Neural cell (in vitro differentiated cells): ENCODE measurements at regions not wholly inside any gene's neighbourhood (a gene's known extent, or its start where the extent isn't known, plus 50 kb on each side); places are given as distances from the start of the nearest gene placed in this dataset.

Experiments
- CTCF ChIP-seq: fragments of 450-650 bp; IDR thresholded peaks from 2 replicates; pipeline ENCODE4 v1.5.1; 2014; ENCODE audit warnings: antibody characterized with exemption, mild to moderate bottlenecking, moderate library complexity; ENCODE audit not compliant: poor library complexity, severe bottlenecking
- EP300 ChIP-seq: fragments of 450-650 bp; conservative IDR thresholded peaks from 2 replicates; pipeline ENCODE4 v1.6.1; 2014; ENCODE audit warnings: antibody characterized with exemption, mild to moderate bottlenecking, moderate library complexity; ENCODE audit not compliant: poor library complexity, severe bottlenecking
- EZH2 ChIP-seq: fragments of 200-600, 300-800 bp; shearing (Covaris generic), sonication (generic); IDR thresholded peaks from 2 replicates; pipeline ENCODE4 v1.6.1; 2014; ENCODE audit warnings: antibody characterized with exemption, low read length, borderline replicate concordance, mild to moderate bottlenecking; ENCODE audit not compliant: insufficient read depth, poor library complexity, severe bottlenecking
- POLR2AphosphoS5 ChIP-seq: IDR thresholded peaks from 2 replicates; pipeline ENCODE4 v1.6.1; 2012
- RAD21 ChIP-seq: fragments of 450-650 bp; conservative IDR thresholded peaks from 2 replicates; pipeline ENCODE4 v1.6.1; 2014; ENCODE audit warnings: antibody characterized with exemption, mild to moderate bottlenecking, moderate library complexity
- REST ChIP-seq: IDR thresholded peaks from 2 replicates; pipeline ENCODE4 v1.6.1; 2012; ENCODE audit warnings: borderline replicate concordance
- TAF1 ChIP-seq: IDR thresholded peaks from 2 replicates; pipeline ENCODE4 v1.6.1; 2012; ENCODE audit warnings: low read depth

GRCh38 chr4:60039908-60040307 is 1160.2 kb upstream of the ADGRL3 start:
- no peak for TF ChIP-seq CTCF
- no peak for TF ChIP-seq POLR2AphosphoS5
- no peak for TF ChIP-seq EZH2
- no peak for TF ChIP-seq RAD21
- no peak for TF ChIP-seq REST
- TF ChIP-seq EP300 = no peak
- TF ChIP-seq TAF1 = no peak
